ENCODE measurements at regions not wholly inside any gene's neighbourhood (a gene's known extent, or its start where the extent isn't known, plus 50 kb on each side); places are given as distances from the start of the nearest gene placed in this dataset.

DNA sequence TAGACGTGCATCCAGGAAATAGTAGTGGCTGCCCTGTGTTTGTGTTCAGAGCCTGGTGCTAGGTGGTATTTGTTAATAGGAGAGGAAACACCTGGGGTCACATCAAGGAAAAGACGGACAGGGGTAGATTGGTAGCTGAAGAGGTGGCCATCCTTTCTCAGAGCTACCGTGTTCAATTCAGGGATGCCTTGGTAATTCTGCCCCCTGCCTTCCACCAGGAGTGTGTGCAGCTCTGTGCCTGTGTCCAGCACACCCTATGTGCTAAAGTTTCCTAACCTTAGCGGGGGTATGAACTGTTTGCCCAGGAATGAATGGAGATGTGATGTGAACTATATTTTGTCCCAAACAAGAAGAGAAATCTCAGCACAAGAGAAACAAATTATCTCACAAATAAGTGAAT lies 174.1 kb upstream of the MPHOSPH6 start:
- TF ChIP-seq, protein P1, sequence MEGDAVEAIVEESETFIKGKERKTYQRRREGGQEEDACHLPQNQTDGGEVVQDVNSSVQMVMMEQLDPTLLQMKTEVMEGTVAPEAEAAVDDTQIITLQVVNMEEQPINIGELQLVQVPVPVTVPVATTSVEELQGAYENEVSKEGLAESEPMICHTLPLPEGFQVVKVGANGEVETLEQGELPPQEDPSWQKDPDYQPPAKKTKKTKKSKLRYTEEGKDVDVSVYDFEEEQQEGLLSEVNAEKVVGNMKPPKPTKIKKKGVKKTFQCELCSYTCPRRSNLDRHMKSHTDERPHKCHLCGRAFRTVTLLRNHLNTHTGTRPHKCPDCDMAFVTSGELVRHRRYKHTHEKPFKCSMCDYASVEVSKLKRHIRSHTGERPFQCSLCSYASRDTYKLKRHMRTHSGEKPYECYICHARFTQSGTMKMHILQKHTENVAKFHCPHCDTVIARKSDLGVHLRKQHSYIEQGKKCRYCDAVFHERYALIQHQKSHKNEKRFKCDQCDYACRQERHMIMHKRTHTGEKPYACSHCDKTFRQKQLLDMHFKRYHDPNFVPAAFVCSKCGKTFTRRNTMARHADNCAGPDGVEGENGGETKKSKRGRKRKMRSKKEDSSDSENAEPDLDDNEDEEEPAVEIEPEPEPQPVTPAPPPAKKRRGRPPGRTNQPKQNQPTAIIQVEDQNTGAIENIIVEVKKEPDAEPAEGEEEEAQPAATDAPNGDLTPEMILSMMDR (IDR thresholded peaks at IDR 0.05 in 2 of 3, conservative IDR thresholded peaks at IDR 0.05 in 1 of 3; ENCODE audit: control insufficient read depth in 2 of 3, extremely low read depth in 1 of 3, insufficient read depth in 1 of 3, low read depth in 3 of 3, low read length in 3 of 3): peak; percentile 25 to 39 (median 31); a peak in 3 of 6 replicates
- TF ChIP-seq, protein P2, sequence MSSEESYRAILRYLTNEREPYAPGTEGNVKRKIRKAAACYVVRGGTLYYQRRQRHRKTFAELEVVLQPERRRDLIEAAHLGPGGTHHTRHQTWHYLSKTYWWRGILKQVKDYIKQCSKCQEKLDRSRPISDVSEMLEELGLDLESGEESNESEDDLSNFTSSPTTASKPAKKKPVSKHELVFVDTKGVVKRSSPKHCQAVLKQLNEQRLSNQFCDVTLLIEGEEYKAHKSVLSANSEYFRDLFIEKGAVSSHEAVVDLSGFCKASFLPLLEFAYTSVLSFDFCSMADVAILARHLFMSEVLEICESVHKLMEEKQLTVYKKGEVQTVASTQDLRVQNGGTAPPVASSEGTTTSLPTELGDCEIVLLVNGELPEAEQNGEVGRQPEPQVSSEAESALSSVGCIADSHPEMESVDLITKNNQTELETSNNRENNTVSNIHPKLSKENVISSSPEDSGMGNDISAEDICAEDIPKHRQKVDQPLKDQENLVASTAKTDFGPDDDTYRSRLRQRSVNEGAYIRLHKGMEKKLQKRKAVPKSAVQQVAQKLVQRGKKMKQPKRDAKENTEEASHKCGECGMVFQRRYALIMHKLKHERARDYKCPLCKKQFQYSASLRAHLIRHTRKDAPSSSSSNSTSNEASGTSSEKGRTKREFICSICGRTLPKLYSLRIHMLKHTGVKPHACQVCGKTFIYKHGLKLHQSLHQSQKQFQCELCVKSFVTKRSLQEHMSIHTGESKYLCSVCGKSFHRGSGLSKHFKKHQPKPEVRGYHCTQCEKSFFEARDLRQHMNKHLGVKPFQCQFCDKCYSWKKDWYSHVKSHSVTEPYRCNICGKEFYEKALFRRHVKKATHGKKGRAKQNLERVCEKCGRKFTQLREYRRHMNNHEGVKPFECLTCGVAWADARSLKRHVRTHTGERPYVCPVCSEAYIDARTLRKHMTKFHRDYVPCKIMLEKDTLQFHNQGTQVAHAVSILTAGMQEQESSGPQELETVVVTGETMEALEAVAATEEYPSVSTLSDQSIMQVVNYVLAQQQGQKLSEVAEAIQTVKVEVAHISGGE (CRISPR knock-in tag; IDR thresholded peaks at IDR 0.05): no peak
- TF ChIP-seq, protein P3, sequence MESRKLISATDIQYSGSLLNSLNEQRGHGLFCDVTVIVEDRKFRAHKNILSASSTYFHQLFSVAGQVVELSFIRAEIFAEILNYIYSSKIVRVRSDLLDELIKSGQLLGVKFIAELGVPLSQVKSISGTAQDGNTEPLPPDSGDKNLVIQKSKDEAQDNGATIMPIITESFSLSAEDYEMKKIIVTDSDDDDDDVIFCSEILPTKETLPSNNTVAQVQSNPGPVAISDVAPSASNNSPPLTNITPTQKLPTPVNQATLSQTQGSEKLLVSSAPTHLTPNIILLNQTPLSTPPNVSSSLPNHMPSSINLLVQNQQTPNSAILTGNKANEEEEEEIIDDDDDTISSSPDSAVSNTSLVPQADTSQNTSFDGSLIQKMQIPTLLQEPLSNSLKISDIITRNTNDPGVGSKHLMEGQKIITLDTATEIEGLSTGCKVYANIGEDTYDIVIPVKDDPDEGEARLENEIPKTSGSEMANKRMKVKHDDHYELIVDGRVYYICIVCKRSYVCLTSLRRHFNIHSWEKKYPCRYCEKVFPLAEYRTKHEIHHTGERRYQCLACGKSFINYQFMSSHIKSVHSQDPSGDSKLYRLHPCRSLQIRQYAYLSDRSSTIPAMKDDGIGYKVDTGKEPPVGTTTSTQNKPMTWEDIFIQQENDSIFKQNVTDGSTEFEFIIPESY (IDR thresholded peaks at IDR 0.05): no peak

Measured in GM12878 (cell line).